HL-60 (cell line): ENCODE measurements at regions not wholly inside any gene's neighbourhood (a gene's known extent, or its start where the extent isn't known, plus 50 kb on each side); places are given as distances from the start of the nearest gene placed in this dataset.

ENCODE experiments used
- DNase-seq, 2 experiments: peaks; one replicate each; pipeline ENCODE4 v3.0.0-alpha.2; 2010 to 2020; ENCODE audit warnings: low read depth in 1 of 2, low spot score in 1 of 2
- H3K27ac ChIP-seq: fragments of 250-450 bp; sonication (Bioruptor Pico); replicated peaks from 2 replicates; pipeline ENCODE4 v1.5.1; 2020; ENCODE audit warnings: mild to moderate bottlenecking, moderate library complexity
- H3K27me3 ChIP-seq: fragments of 250-450 bp; sonication (Bioruptor Pico); 2 replicates; pipeline ENCODE4 v1.5.1; 2021; ENCODE audit warnings: mild to moderate bottlenecking, moderate library complexity; ENCODE audit not compliant: insufficient read depth, poor library complexity, severe bottlenecking
- H3K4me3 ChIP-seq: replicated peaks from 2 replicates; pipeline ENCODE4 v1.5.1; 2011; ENCODE audit warnings: mild to moderate bottlenecking, control low read depth, low read length; ENCODE audit not compliant: insufficient read depth
- CTCF ChIP-seq: IDR thresholded peaks from one replicate; pipeline ENCODE4 v1.5.1; 2011; ENCODE audit warnings: low read length, control low read depth, inconsistent platforms; ENCODE audit not compliant: insufficient read depth
- GABPA ChIP-seq: IDR thresholded peaks from 2 replicates; pipeline ENCODE4 v1.6.1; 2012; ENCODE audit warnings: low read depth
- POLR2AphosphoS5 ChIP-seq: IDR thresholded peaks from 2 replicates; pipeline ENCODE4 v1.6.1; 2012; ENCODE audit warnings: low read depth
- SPI1 ChIP-seq: IDR thresholded peaks from 2 replicates; pipeline ENCODE4 v1.6.1; 2012; ENCODE audit warnings: low read depth, mild to moderate bottlenecking, borderline replicate concordance
- TF ChIP-seq, protein P1 (sequence below): IDR thresholded peaks from 2 replicates; pipeline ENCODE4 v1.6.1; 2012; ENCODE audit warnings: low read depth; ENCODE audit not compliant: insufficient replicate concordance

DNA sequence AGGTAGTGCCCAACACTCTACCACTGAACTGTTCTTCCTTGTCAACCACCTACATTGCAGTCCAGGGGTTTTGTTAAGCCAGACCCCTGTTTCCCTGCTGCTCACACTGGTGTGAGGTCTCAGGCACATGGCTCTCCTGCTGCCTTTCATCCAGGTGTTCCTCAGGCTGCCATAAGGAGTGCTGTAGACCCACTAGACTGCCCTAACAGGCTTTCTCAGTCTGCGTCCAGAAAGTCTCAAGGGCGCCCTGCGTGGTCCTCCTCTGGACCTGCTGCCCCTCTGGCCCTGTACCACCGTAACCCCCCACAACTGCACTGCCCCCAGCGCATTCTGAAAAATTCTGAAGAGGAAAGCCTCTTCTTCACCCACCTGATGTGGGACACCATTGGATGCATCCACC lies 225.7 kb upstream of the ANKRD30A start:
- TF ChIP-seq CTCF: no peak
- TF ChIP-seq, protein P1, sequence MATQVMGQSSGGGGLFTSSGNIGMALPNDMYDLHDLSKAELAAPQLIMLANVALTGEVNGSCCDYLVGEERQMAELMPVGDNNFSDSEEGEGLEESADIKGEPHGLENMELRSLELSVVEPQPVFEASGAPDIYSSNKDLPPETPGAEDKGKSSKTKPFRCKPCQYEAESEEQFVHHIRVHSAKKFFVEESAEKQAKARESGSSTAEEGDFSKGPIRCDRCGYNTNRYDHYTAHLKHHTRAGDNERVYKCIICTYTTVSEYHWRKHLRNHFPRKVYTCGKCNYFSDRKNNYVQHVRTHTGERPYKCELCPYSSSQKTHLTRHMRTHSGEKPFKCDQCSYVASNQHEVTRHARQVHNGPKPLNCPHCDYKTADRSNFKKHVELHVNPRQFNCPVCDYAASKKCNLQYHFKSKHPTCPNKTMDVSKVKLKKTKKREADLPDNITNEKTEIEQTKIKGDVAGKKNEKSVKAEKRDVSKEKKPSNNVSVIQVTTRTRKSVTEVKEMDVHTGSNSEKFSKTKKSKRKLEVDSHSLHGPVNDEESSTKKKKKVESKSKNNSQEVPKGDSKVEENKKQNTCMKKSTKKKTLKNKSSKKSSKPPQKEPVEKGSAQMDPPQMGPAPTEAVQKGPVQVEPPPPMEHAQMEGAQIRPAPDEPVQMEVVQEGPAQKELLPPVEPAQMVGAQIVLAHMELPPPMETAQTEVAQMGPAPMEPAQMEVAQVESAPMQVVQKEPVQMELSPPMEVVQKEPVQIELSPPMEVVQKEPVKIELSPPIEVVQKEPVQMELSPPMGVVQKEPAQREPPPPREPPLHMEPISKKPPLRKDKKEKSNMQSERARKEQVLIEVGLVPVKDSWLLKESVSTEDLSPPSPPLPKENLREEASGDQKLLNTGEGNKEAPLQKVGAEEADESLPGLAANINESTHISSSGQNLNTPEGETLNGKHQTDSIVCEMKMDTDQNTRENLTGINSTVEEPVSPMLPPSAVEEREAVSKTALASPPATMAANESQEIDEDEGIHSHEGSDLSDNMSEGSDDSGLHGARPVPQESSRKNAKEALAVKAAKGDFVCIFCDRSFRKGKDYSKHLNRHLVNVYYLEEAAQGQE: no peak
- TF ChIP-seq GABPA: no peak
- TF ChIP-seq SPI1: no peak
- no peak for TF ChIP-seq POLR2AphosphoS5
- no peak overlapping the region for H3K4me3 ChIP-seq
- DNase-seq: no peak

DNA sequence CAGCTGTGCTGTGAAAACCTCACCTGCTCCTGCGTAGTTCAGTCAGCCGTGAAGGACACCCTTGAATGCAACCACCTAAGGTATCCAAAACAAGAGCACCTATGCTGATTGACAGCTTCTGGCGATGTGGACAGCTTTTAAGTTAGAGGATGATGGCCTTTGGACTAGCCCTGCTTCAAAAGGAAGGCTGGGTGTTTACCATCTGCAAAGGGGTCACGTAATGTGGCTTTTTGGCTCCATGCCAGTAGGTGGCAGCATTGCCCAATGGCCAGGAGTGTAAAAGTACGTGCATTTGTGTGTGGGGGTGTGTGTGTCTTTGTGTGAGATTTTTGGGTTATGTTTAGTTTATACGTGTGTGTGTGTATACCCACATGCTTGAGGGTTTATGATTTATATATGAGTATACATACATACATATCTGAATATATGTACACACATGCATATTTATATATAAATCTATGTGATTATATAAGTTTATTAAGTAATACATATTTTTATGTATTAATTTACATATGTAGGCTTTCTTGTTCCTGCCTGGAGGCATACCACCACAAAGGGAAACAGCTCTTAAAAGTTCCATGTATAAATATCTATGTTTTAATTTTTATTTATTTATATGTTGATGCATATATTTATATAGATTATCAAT lies 236.3 kb upstream of the ANKRD30A start:
- H3K4me3 ChIP-seq: no peak overlapping the region
- DNase-seq: peak; percentile 18 to 51
- H3K27ac ChIP-seq: no peak overlapping the region
- H3K27me3 ChIP-seq: no peaks in the 10 kb centered on the region
- no peak for TF ChIP-seq GABPA
- TF ChIP-seq CTCF: peak; percentile 40

More for the DNA sequence above, 225.7 kb upstream of the ANKRD30A start:
- H3K27ac ChIP-seq: no peak overlapping the region
- H3K27me3 ChIP-seq: no peaks in the 10 kb centered on the region

DNA sequence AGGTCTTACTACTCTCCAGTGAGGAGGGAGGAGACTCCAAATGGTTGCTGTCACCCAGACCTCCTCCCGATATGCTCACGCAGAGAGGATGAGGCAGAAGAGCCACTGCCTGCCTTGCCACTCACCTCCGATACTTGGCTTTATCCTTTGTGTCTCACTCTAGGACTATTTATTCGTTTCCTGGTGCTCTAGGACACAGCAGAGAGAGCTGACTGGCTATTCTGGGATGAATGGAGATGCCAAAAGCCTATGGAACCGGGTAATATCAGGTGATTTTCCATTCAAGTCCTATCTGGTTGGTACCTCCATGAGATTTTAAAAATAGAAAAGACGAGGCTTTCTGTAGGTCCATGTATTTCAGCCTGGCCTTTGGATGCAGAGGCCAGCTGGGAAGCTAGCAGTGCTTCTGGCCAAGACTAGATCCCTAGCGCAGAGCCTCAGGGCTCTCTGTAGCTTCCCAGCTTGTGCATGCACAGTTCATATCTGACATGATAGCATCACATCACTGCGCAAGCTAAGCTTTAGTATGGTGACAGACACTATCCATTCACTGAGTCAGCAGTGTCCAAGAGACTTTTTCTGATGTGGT lies 239.0 kb upstream of the ANKRD30A start:
- no peak for DNase-seq

More for the DNA sequence above, 239.0 kb upstream of the ANKRD30A start:
- H3K4me3 ChIP-seq: no peak overlapping the region
- no peaks in the 10 kb centered on the region for H3K27me3 ChIP-seq
- no peak for TF ChIP-seq GABPA
- TF ChIP-seq CTCF: no peak
- TF ChIP-seq POLR2AphosphoS5: no peak
- TF ChIP-seq, protein P1: no peak
- TF ChIP-seq SPI1: no peak
- H3K27ac ChIP-seq: no peak overlapping the region
